OCI-LY1 (cell line): ENCODE measurements at regions not wholly inside any gene's neighbourhood (a gene's known extent, or its start where the extent isn't known, plus 50 kb on each side); places are given as distances from the start of the nearest gene placed in this dataset.

Source experiments
- H2AFZ ChIP-seq: fragments of 200-600 bp; sonication (generic), shearing (Covaris generic); 2 replicates; pipeline ENCODE4 v1.6.0; 2014; ENCODE audit warnings: antibody characterized with exemption, mild to moderate bottlenecking, low read length
- H3F3A ChIP-seq: fragments of 200-600 bp; sonication (generic), shearing (Covaris generic); 2 replicates; pipeline ENCODE4 v1.6.0; 2014; ENCODE audit warnings: mild to moderate bottlenecking, antibody characterized with exemption, low read length, moderate library complexity; ENCODE audit not compliant: insufficient read depth
- H3K27ac ChIP-seq: fragments of 200-600 bp; sonication (generic); 2 replicates; pipeline ENCODE4 v1.5.1; 2014; ENCODE audit warnings: low read length, mixed run types, mild to moderate bottlenecking, low read depth; ENCODE audit not compliant: poor library complexity, severe bottlenecking
- H3K27me3 ChIP-seq: fragments of 200-600 bp; sonication (generic); 2 replicates; pipeline ENCODE4 v1.6.0; 2014; ENCODE audit warnings: antibody characterized with exemption, mild to moderate bottlenecking, low read length, moderate library complexity; ENCODE audit not compliant: insufficient read depth
- H3K36me3 ChIP-seq: fragments of 200-600 bp; sonication (generic); 2 replicates; pipeline ENCODE4 v1.6.1; 2014; ENCODE audit warnings: mild to moderate bottlenecking, antibody characterized with exemption, low read length, moderate library complexity, mixed read lengths; ENCODE audit not compliant: insufficient read depth
- H3K4me1 ChIP-seq: fragments of 200-600 bp; sonication (generic); 2 replicates; pipeline ENCODE4 v1.5.1; 2014; ENCODE audit warnings: mild to moderate bottlenecking, low read length, moderate library complexity; ENCODE audit not compliant: insufficient read depth, severe bottlenecking
- H3K4me2 ChIP-seq: fragments of 200-600 bp; sonication (generic), shearing (Covaris generic); 2 replicates; pipeline ENCODE4 v1.6.1; 2014; ENCODE audit warnings: low read length
- H3K4me3 ChIP-seq: fragments of 200-600 bp; sonication (generic); 2 replicates; pipeline ENCODE4 v1.5.1; 2014; ENCODE audit warnings: low read length, low read depth, mild to moderate bottlenecking, mixed read lengths; ENCODE audit not compliant: poor library complexity, severe bottlenecking
- H3K79me2 ChIP-seq: fragments of 200-600 bp; shearing (Covaris generic); 2 replicates; pipeline ENCODE4 v1.6.1; 2016; ENCODE audit warnings: mixed run types, low read length, mixed read lengths; ENCODE audit not compliant: insufficient read depth
- H3K9ac ChIP-seq: fragments of 200-600 bp; sonication (generic), shearing (Covaris generic); 2 replicates; pipeline ENCODE4 v1.6.1; 2014; ENCODE audit warnings: mild to moderate bottlenecking, low read length, mixed read lengths
- H3K9me2 ChIP-seq: fragments of 200-600 bp; sonication (generic), shearing (Covaris generic); 2 replicates; pipeline ENCODE4 v1.6.1; 2014; ENCODE audit warnings: low read depth, mild to moderate bottlenecking, low read length, mixed read lengths
- H3K9me3 ChIP-seq: fragments of 200-600 bp; shearing (Covaris generic); 2 replicates; pipeline ENCODE4 v1.6.1; 2014; ENCODE audit warnings: low read length, mixed read lengths
- H4K20me1 ChIP-seq: fragments of 200-600 bp; sonication (generic), shearing (Covaris generic); 2 replicates; pipeline ENCODE4 v1.6.0; 2016; ENCODE audit warnings: mild to moderate bottlenecking, low read length; ENCODE audit not compliant: insufficient read depth
- EZH2 ChIP-seq: fragments of 200-600 bp; sonication (generic), shearing (Covaris generic); IDR thresholded peaks from 2 replicates; pipeline ENCODE4 v1.8.0; 2017; ENCODE audit warnings: borderline replicate concordance, mixed run types, mild to moderate bottlenecking, antibody characterized with exemption, low read length, moderate library complexity, mixed read lengths
- TF ChIP-seq, protein P1 (sequence below): fragments of 200-600 bp; sonication (generic), shearing (Covaris generic); IDR thresholded peaks from 2 replicates; pipeline ENCODE4 v1.5.1; 2017; ENCODE audit warnings: mild to moderate bottlenecking, antibody characterized with exemption, low read length, moderate library complexity, mixed read lengths

DNA sequence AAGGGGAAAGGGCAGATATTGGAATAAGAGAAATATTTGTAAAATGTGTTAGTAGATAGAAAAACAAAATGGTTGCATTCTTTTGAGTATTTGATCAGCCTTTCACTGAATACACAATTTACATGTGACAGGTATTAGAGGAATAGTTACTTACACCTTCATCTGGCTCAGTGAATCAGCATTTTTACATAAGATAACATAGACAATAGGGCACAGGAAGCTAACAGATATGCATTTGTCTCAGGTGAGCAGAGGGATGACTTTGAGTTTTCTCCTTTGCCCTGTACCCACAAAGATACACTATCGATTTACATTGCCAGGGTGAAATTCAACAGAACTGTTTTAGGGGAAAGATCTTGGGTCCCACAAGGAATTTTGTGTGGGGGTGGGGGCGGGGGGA, 373.1 kb upstream of the NETO1 start:
- no peaks in the 10 kb centered on the region for H3F3A ChIP-seq
- no peaks in the 10 kb centered on the region for H3K36me3 ChIP-seq
- no peak overlapping the region for H3K4me3 ChIP-seq
- H4K20me1 ChIP-seq, result no peaks in the 10 kb centered on the region
- no peaks in the 10 kb centered on the region for H3K9me3 ChIP-seq
- H3K79me2 ChIP-seq, result no peaks in the 10 kb centered on the region
- TF ChIP-seq, protein P1, sequence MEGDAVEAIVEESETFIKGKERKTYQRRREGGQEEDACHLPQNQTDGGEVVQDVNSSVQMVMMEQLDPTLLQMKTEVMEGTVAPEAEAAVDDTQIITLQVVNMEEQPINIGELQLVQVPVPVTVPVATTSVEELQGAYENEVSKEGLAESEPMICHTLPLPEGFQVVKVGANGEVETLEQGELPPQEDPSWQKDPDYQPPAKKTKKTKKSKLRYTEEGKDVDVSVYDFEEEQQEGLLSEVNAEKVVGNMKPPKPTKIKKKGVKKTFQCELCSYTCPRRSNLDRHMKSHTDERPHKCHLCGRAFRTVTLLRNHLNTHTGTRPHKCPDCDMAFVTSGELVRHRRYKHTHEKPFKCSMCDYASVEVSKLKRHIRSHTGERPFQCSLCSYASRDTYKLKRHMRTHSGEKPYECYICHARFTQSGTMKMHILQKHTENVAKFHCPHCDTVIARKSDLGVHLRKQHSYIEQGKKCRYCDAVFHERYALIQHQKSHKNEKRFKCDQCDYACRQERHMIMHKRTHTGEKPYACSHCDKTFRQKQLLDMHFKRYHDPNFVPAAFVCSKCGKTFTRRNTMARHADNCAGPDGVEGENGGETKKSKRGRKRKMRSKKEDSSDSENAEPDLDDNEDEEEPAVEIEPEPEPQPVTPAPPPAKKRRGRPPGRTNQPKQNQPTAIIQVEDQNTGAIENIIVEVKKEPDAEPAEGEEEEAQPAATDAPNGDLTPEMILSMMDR, result no peak
- TF ChIP-seq EZH2, result no peak
- no peak overlapping the region for H3K9ac ChIP-seq
- no peaks in the 10 kb centered on the region for H3K9me2 ChIP-seq
- H3K4me2 ChIP-seq, result no peak overlapping the region
- H3K27ac ChIP-seq, result no peak overlapping the region
- no peaks in the 10 kb centered on the region for H3K4me1 ChIP-seq
- H2AFZ ChIP-seq, result no peak overlapping the region
- no peaks in the 10 kb centered on the region for H3K27me3 ChIP-seq

DNA sequence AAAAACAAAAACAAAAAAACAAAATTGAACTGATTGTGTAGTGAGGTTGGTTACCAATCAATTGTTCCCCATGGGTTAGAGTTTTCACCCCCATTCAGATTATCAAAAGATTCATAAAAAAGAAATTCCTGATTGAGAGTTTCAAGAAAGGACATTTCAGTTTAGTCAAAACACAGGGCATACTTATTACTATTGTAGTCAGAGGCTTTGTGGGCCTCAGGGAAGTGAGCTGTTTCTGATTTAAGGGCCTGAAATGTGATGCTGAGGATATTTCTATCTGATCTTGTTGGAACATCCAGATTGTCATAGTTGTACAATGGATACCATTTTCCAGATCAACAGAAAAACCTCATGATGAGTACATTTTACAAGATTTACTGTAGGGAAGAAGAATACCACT, 368.1 kb upstream of the NETO1 start:
- no peaks in the 10 kb centered on the region for H3K9me2 ChIP-seq
- no peak overlapping the region for H2AFZ ChIP-seq
- H3K27ac ChIP-seq, result no peak overlapping the region
- H3K4me3 ChIP-seq, result no peak overlapping the region
- no peaks in the 10 kb centered on the region for H3F3A ChIP-seq
- H3K9ac ChIP-seq, result no peak overlapping the region
- no peak for TF ChIP-seq EZH2
- TF ChIP-seq, protein P1, result no peak
- H3K4me2 ChIP-seq, result no peak overlapping the region
- H3K36me3 ChIP-seq, result no peaks in the 10 kb centered on the region
- H3K9me3 ChIP-seq, result no peaks in the 10 kb centered on the region
- no peaks in the 10 kb centered on the region for H3K27me3 ChIP-seq
- H3K79me2 ChIP-seq, result no peaks in the 10 kb centered on the region
- no peaks in the 10 kb centered on the region for H4K20me1 ChIP-seq
- H3K4me1 ChIP-seq, result no peaks in the 10 kb centered on the region

DNA sequence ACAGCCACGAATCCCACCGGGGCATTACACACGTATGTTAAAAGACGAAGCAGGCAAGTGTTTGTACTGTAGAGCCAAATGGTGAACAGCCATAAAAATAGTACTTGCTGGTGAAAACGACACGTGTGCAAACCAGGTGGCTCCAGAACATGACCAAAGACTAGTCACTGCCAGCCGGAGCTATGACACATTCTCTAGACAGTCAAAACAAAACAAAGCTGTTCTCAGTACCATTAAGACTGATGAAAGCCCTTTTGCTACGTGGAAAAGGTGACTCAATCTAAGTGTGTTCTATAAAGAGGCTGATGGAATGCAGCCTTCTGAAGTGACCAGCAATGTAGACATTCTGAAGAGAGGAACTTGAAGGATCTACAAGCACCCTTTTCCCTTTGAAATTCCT, 367.7 kb upstream of the NETO1 start:
- Histone ChIP-seq H3F3A (no peaks in the 10 kb centered on the region), H3K4me3 (no peak overlapping the region), H3K9ac (no peak overlapping the region), H3K4me1 (no peaks in the 10 kb centered on the region), H3K4me2 (no peak overlapping the region), H3K9me3 (no peaks in the 10 kb centered on the region), H3K27ac (no peak overlapping the region), H3K36me3 (no peaks in the 10 kb centered on the region), H3K27me3 (no peaks in the 10 kb centered on the region), H3K79me2 (no peaks in the 10 kb centered on the region), H2AFZ (no peak overlapping the region), H4K20me1 (no peaks in the 10 kb centered on the region), H3K9me2 (no peaks in the 10 kb centered on the region)
- TF ChIP-seq, protein P1, result no peak
- TF ChIP-seq EZH2, result no peak
